ENCODE measurements at regions not wholly inside any gene's neighbourhood (a gene's known extent, or its start where the extent isn't known, plus 50 kb on each side); places are given as distances from the start of the nearest gene placed in this dataset.
"Not testable (repeated sequence)": the region's sequence is repeated elsewhere in the genome, so short reads cannot be mapped to it uniquely, and the experiment has no call there.

- Mint-ChIP-seq H3K9me3 (no peaks in the 10 kb centered on the region), H3K4me3 (no peak overlapping the region), H3K36me3 (ENCODE audit: low read depth) (no peaks in the 10 kb centered on the region), H3K4me1 (no peaks in the 10 kb centered on the region), H3K27me3 (peaks cover 2% of the 10 kb centered on the region), H3K27ac (no peak overlapping the region)
- CTCF ChIA-PET, result no interaction called here
- TF ChIP-seq CTCF (IDR thresholded peaks at IDR 0.05), result no peak
- POLR2A ChIA-PET, result no interaction called here
- no peak for ATAC-seq (ENCODE audit: low read depth)
- intact Hi-C loops (cut with micrococcal nuclease), result no loop called here
- no peak for DNase-seq
Measured at GRCh38 chr16:26578748-26579147, 488.0 kb upstream of the C16orf82 start.

GRCh38 chr16:26583803-26584202 lies 482.9 kb upstream of the C16orf82 start:
- H3K9me3 Mint-ChIP-seq, result peaks cover 8% of the 10 kb centered on the region
- peaks cover 9% of the 10 kb centered on the region for H3K27me3 Mint-ChIP-seq
- H3K36me3 Mint-ChIP-seq (ENCODE audit: low read depth), result no peaks in the 10 kb centered on the region
- no peak for ATAC-seq (ENCODE audit: low read depth)
- no peak for TF ChIP-seq CTCF (IDR thresholded peaks at IDR 0.05)
- no peaks in the 10 kb centered on the region for H3K4me1 Mint-ChIP-seq
- intact Hi-C loops (cut with micrococcal nuclease), result no loop called here
- no peak for DNase-seq
- no peak overlapping the region for H3K27ac Mint-ChIP-seq
- CTCF ChIA-PET, result no interaction called here
- POLR2A ChIA-PET, result no interaction called here
- no peak overlapping the region for H3K4me3 Mint-ChIP-seq

GRCh38 chr16:26593700-26594099 lies 473.0 kb upstream of the C16orf82 start:
- Mint-ChIP-seq H3K4me1 (no peaks in the 10 kb centered on the region), H3K36me3 (ENCODE audit: low read depth) (no peaks in the 10 kb centered on the region), H3K27me3 (peaks cover 2% of the 10 kb centered on the region), H3K27ac (no peak overlapping the region), H3K9me3 (no peaks in the 10 kb centered on the region), H3K4me3 (no peak overlapping the region)
- intact Hi-C loops (cut with micrococcal nuclease), result no loop called here
- ChIA-PET POLR2A (no interaction called here), CTCF (no interaction called here)
- ATAC-seq (ENCODE audit: low read depth), result no peak
- no peak for TF ChIP-seq CTCF (IDR thresholded peaks at IDR 0.05)
- no peak for DNase-seq

GRCh38 chr16:26594666-26595065 lies 472.1 kb upstream of the C16orf82 start:
- intact Hi-C loops (cut with micrococcal nuclease), result no loop called here
- POLR2A ChIA-PET, result no interaction called here
- TF ChIP-seq CTCF (IDR thresholded peaks at IDR 0.05), result no peak
- no peak for DNase-seq
- ATAC-seq (ENCODE audit: low read depth), result no peak
- Mint-ChIP-seq H3K9me3 (no peaks in the 10 kb centered on the region), H3K4me3 (no peak overlapping the region), H3K27ac (no peak overlapping the region), H3K36me3 (ENCODE audit: low read depth) (no peaks in the 10 kb centered on the region), H3K4me1 (no peaks in the 10 kb centered on the region), H3K27me3 (peaks cover 4% of the 10 kb centered on the region)
- CTCF ChIA-PET, result no interaction called here

GRCh38 chr16:26595199-26595598 lies 471.5 kb upstream of the C16orf82 start:
- Mint-ChIP-seq H3K27me3 (peaks cover 5% of the 10 kb centered on the region), H3K36me3 (ENCODE audit: low read depth) (no peaks in the 10 kb centered on the region), H3K4me3 (no peak overlapping the region), H3K27ac (no peak overlapping the region), H3K4me1 (no peaks in the 10 kb centered on the region), H3K9me3 (no peaks in the 10 kb centered on the region)
- CTCF ChIA-PET, result no interaction called here
- TF ChIP-seq CTCF (IDR thresholded peaks at IDR 0.05), result no peak
- POLR2A ChIA-PET, result no interaction called here
- DNase-seq (no peak), ATAC-seq (ENCODE audit: low read depth) (no peak)
- intact Hi-C loops (cut with micrococcal nuclease), result no loop called here

- intact Hi-C loops (cut with micrococcal nuclease); H3K4me1 Mint-ChIP-seq; H3K4me3 Mint-ChIP-seq; H3K36me3 Mint-ChIP-seq (ENCODE audit: low read depth); H3K27ac Mint-ChIP-seq; DNase-seq; ATAC-seq (ENCODE audit: low read depth); H3K27me3 Mint-ChIP-seq; H3K9me3 Mint-ChIP-seq; CTCF ChIA-PET; POLR2A ChIA-PET: not testable (repeated sequence)
Measured at GRCh38 chr16:26596033-26596432, 470.7 kb upstream of the C16orf82 start.

Measured in activated B cell treated with CpG ODN at 0.5 μM for 24 hours (primary cell).